HG03439 (cell line): ENCODE measurements at regions not wholly inside any gene's neighbourhood (a gene's known extent, or its start where the extent isn't known, plus 50 kb on each side); places are given as distances from the start of the nearest gene placed in this dataset.

ENCODE experiments used
- ATAC-seq: cut with Tn5 transposase; IDR thresholded peaks from one replicate; pipeline ENCODE4 v1.9.1; 2021; ENCODE audit warnings: mild to moderate bottlenecking, moderate library complexity; ENCODE audit not compliant: unreplicated experiment

DNA sequence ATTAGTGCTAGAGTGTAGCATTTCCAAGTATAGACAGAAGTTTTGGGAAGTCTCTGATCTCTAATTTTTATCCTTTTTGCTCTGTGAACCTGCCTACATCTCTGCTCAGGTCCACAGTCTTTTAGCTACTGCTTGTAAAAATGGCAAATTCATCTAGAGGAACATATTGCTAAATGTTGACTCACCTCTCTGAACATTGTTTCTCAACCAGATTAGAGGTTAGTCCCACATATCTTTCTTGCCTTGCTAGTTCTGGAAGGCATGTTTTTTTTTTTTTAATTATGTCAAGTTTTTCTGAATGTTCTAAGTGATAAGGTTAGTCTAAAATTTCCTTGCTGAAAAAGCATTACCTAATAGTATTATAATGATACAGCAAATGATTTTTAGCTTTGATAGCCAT lies 2889.6 kb upstream of the PCDH20 start:
- ATAC-seq: no peak

DNA sequence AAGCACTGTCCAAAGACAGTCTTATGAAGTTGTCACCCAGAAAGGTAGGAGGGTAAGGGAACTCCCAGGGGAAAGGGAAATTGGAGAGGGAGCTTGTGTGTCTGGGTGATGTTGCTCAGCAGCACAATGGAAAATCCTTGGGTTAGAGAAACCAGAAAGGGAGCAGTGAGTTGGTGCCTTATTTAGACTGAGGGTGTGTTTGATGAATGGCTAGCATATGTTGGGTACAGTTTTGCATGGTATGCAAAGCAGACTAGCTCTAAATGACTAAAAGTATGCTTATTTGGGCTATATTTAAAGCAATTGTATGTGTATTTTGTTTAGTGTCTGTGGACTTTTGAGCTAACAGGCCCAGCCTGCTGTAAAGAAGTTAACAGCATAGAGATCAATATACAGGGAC lies 2884.6 kb upstream of the PCDH20 start:
- no peak for ATAC-seq

DNA sequence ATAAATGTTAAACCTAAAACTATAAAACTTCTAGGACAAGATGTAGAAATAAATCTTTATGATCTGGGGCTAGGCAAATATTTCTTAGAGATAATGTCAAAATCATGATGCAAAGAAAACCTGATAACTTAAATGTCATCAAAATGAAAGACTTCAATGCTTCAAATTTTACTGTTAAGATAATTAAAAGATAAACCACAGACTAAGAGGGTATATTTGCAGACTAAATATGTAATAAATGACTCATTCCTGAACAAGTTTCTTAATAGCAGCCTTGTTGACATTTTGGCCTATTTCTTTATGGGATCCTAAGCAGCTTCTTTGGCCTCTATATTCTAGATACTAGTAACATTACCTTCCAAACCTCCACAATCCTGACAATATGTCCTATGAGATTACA lies 2878.3 kb upstream of the PCDH20 start:
- ATAC-seq: no peak

DNA sequence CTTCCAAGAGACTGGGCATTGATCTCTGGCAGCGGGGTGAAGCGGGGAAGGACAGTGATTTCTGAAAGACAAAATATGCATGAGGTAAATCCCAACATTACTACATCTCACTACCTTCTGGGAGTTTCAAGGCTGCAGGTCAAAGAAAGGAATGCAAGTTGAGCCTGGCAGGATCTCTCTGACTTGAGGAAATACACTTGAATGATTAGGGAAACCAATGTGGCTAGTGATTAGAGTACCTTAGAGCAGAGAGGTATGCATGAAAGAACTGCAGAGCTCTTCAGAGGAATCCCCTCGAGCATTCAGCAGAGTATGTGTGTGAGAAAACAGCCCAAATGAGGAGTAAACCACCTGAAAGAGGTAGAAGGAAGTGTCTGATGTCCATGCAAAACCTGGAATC lies 2874.1 kb upstream of the PCDH20 start:
- ATAC-seq: no peak

DNA sequence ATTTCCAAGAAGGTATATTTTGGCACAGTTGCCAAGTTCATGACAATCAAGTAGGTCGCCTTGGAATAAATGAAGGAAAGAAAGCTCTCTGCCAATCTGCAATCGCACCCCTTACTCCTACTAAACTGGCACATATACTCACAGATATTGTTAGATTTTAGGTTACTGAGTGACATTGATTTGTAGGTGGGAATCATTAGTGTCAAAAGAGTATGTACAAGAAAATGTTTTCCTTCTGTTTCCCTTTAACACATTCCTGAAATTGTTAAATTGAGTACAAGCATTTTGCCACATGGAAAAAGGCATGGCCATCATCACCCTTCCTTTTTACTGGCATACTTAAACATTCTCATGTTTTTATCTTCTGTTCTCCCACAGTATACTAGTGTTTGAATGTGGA lies 2868.3 kb upstream of the PCDH20 start:
- ATAC-seq: no peak

DNA sequence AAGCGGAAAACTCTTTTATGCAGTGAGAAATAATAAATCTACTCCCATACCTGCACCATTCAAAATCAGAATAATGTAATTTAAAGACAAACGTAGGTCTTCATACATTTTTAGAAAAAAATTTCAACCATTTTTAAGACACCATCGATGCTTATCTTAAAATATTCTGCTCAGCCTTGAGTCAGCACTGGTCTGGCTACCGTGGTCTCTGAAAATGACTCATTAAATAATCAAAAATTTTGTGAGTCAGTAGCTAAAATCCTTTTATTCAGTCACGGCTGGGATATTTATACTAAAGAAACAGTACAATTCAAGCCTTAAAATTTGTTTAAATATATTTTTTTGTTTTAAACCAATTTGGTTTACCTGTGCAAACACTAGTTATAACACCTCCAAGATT lies 2862.8 kb upstream of the PCDH20 start:
- ATAC-seq: no peak

DNA sequence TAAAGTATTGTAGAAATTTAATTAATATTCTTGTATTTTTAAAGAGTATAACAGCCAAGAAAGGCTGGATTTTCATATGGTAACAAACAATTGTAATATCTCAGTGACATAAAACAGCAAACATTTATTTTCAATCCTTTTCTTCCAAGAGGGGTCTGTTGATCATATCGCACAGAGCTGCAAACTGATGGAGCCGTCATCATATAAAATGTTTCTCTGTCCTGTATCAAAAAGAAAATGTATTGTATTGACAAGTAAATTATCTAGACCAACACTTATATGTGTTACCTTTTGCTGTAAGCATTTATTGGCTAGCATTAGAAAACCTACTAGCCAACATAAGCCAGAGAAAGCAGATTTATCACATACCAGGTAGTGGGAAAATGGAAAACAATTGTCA lies 2861.4 kb upstream of the PCDH20 start:
- ATAC-seq: no peak

DNA sequence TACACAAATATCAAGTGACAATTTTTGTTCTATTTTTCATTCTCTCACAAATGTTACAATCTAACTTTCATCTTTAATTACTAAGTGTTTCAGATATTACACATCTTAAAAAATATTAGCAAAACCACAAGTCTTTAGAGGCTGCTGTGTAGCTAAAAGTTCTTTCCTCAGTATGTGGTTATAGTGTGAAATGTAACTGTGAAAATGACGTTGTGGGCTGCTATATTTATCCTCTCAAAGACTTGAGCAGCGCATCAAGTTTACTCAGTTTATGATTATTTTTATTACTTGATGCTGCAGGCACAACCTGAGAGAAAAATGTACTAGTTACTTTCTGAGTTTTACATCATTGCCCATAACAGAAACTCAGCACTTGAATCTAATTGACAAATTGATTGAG lies 2860.6 kb upstream of the PCDH20 start:
- no peak for ATAC-seq

DNA sequence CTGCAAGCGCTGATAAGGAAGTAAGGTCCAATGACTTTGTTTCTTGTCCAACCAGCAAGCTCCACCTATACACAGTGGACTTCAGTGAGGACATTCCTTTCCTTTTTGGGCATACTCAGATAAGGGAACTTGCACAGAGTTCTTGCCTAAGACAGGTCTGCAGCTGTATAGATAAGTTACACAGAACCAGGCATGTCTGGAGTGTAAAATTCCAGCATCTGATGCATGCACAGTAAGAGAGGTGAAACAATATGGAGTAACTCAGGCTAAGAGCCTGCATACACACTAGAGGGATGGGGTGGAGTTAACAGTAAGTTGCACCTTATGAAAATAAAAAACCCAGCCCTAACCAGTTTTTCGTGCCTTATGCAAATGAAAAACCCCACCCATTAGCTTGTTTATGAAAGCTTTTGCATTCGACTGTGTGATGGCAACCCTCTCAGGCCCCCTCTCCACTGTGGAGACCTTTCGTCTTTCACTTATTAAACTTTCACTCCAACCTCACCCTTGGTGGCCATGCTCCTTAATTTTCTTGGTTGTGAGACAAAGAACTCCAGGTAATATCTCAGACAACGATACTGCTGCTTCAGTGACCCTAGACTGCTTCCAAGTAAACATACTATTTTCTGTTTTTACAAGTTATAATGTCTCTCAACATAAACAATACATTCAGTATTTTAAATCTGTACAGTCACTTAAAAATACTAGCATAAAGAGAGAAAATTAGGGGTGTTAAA lies 2859.0 kb upstream of the PCDH20 start:
- no peak for ATAC-seq

DNA sequence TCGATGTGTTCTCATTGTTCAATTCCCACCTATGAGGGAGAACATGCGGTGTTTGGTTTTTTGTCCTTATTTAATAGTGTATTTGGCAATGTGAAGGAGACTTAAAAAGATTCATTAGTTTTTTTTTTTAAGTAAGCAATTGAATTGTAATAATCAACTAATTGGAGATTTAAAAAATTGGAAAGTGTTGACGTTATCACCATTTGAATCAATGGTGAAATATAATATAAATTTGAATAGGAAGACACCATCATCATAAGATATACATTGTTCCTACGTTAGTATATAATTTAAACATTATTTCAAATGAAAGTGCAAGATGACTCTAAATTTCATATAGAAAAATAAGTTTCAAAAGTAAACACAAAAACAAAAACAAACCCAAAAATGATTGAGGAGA lies 2858.1 kb upstream of the PCDH20 start:
- no peak for ATAC-seq

DNA sequence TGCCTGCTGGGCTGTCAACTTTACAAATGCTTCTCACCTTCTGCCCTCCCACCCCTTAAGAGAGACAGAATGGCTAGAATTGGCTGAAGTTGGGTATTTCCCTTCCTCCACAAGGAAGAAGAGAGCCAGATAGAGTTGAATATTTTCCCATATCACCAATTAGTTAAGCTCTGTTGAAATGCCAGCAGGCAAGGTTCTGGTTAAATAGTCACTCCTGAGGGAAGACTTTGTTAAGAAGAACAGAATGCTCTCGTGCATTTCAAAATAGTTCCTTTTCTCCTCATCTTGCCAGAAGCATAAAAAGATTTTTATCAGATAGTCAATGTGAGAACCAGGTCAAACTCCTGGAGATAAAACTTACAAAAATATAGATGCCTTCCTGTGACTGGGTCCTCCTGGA lies 2857.0 kb upstream of the PCDH20 start:
- no peak for ATAC-seq

DNA sequence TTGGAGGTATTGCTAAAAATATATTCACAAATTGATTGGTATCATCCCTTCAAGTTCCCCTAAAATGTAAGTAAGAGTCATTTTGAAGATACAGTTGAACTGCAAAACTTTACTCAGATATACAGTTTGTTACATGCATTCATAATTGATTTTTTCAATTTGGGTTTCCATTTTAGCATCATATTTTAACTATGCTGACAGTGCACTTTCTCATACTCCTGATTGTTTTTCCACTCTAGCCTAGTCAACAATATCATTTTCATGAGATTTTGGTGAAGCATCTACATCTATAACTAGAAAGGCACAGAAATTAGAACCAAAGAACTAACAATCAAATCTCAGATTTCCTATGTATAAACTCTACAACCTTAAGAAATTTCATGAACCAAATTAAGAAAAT lies 2850.4 kb upstream of the PCDH20 start:
- ATAC-seq: no peak

DNA sequence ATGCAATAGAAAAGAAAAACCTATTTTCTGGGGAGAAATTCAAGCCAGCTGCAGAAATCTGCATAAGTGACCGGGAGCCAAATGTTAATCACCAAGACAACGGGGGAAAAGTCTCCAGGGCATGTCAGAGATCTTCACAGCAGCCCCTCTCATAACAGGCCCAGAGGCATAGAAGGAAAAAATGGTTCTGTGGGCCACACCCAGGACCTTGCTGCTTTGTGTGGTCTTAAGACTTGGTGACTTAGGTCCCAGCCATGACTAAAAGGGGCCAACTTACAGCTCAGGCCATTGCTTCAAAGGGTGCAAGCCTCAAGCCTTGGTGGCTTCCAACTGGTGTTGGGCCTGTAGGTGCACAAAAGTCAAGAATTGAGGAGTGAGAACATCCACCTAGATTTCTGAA lies 2847.6 kb upstream of the PCDH20 start:
- no peak for ATAC-seq

DNA sequence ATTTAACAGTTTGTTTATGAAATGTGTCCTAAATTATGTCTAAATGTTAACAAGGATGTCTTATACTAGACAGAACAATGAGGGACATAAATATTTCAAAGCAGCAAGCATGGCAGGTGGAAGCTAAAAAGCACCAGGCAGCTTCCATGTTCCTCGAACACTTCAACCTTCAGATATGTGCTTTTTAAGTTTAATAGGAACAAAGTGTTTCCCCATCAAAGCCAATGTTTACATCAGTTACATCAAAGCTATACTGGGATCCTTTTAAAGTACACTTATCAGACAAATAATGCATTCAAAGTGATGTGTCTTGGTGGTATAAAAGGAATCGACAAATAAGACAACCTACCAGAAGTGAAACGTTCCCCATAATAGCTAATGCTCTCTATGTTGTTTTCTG lies 2841.1 kb upstream of the PCDH20 start:
- no peak for ATAC-seq

DNA sequence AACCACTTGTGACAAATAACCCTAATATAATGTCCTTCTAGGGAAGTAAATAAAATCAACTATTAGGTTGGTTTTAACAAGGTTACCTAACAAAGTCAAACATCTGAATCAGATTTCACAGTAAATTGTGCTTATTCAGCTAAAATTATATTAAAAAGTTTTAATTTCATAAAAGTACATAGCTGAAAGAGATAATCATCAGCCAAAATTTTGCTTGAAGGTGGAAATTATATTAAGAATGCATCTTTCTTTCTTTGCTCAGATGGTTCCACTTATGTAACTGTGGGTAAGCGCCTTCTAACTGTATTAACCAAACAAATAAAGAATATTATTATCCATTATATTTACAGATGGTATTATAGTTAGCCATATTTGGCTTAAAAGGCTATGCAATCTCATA lies 2840.3 kb upstream of the PCDH20 start:
- ATAC-seq: no peak

DNA sequence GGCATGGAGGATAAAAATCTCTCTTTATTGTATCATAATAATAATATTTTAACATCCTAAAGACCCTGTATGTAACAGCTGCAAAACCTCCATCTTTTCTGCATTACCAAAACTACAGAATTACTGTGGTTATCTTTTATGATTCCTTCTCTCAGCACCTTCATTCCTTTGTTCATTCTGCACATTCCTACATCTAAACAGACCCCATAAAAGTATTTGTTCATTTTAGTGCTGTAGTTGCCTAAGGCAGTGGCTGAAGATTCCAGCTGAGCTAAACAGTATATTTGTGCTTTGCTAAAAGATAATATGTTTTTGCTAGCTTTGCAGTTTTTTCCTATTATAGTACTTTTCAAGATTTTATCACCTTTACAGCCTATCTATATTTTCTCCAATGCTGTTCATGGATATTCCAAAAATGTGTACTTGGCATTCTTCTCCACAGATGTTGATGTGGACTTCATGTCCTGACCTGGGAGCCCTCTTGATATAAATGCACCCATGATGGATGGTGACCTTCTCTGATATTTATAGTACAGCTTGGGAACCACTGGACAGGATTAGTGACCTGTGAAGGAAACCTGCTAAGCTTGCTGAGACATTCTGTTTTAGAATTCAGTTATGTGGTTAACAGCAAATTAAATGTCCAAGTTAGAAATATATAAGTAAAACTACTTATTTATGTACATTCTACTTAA lies 2832.9 kb upstream of the PCDH20 start:
- ATAC-seq: no peak

DNA sequence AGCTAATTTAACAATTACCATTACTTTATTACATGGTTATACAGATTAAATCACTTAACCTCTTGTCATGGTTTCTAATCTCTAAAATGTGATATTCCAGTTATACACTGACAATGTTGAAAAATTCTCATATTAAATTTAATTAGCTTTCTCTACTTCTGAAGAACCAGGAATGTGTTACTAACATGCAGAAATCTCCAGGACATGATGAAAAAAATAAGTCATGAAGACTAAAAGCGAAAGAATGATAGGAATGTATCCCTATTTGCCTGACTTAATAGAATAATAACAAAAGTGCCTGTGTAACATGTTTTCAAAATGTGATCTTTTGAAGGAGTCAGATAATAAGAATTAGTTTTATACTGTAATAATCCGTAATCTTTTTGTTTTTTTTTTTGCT lies 2823.7 kb upstream of the PCDH20 start:
- no peak for ATAC-seq

DNA sequence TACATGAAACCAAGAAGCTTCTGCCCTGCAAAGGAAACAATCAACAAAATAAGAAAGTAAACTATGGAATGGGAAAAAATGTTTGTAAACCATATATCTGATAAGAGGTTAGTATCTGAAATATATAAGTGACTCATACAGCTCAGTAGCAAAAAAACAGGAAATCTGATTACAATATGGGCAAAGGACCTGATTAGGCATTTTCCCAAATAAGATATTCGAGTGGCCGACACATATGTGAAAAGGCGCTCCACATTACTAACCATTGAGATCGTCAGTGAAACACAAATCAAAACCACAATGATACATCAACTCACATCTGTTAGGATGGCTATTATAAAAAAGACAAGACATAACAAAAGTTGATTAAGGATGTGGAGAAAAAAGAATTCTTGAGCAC lies 2818.6 kb upstream of the PCDH20 start:
- no peak for ATAC-seq

DNA sequence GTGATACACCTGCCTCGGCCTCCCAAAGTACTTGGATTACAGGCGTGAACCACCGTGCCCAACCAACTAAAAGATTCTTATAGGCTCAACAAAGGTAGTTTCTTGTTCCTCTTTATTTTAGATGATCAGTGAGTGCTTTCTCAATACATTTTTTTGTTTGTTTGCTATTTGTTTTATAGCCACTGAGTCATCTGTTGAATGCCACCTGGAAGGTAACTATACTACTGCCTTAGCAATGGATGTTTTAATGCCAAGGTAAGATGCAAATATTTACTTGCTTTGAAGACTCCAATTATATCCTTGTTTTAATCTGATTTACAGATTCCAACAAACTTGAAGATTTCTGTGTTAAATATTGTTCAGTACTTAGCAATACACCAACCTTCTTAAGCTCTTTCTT lies 2807.4 kb upstream of the PCDH20 start:
- ATAC-seq: no peak

DNA sequence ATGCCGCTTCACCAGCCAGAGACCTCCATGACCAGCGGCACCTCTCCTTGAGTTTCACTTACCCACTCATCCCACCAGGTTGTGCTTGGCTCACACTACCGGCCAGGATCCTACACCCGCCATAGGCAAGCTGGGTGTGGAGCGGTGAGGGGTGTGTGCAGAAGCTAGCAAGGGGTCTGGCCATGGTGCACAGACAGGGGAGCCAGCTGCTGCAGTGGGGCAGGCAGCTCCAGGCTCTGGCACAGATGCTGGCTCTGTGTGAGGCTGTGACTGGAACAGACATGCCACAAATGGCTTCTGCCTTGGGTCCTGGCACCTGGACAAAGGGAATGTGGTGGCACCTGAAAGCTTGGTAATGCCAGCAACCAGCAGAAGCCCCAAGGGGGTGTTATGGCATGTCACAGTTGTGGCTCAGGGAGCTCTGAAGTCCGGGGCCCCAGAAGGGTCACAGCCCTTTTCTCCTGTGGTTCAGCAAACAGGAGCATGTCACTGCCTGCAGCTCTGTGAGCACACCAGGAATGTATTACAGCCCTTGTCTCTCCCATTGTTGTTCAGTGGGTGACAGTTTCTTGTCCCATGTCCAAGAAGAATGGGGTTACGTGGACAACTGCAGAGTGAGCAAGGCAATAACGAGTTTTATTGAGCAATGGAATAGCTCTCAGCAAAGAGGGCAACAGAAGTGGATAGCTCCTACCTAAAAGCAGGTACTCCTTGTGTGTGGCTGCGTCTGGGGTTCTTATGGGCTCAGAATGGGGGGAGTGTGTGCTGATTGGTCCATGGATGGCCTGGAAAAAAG lies 2791.0 kb upstream of the PCDH20 start:
- ATAC-seq: no peak

DNA sequence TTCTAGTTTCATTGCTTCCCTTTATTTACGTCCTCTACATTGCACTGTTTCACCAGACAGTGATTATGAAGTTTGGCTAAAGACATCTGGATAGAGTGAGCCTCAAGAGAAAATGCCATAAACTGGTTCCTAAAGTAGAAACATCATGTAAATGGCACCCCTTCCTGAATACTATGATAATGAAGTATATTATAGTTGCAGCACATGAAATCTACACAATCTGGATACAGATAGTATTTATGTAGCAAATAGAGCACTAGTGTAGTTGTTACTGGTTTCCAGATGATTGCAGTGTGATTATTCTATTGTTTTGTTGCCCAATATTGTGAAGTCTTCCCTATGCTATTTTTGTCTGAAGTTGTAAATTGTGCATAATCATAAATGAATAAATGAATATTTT lies 2786.9 kb upstream of the PCDH20 start:
- ATAC-seq: no peak

DNA sequence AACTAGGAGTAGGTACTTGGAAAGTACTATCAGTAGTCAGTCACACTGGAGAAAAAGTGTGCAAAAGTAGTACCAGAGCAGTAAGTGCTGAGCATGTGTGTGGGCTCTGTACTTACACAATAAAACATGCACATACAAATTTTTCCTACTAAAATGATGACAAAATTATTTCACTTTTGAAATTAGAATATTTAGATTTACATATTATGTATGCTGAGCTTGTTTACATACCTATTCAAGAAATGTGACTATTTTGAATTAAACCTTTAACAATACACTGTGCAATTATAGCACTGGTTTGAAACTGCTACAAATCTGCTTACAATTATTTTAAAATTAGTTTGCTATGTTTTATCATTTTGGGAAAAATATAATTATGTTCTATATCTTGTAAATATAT lies 2781.6 kb upstream of the PCDH20 start:
- no peak for ATAC-seq
